ENCODE measurements at regions not wholly inside any gene's neighbourhood (a gene's known extent, or its start where the extent isn't known, plus 50 kb on each side); places are given as distances from the start of the nearest gene placed in this dataset.

GRCh38 chr16:85364323-85365040 lies 248.6 kb upstream of the GSE1 start:
- DNase-seq, result no peak

GRCh38 chr16:85365120-85365519 lies 248.0 kb upstream of the GSE1 start:
- no peak for DNase-seq

GRCh38 chr16:85366031-85366763 lies 246.9 kb upstream of the GSE1 start:
- no peak for DNase-seq

- no peak for DNase-seq
Observed at GRCh38 chr16:85367485-85367884, 245.6 kb upstream of the GSE1 start.

GRCh38 chr16:85369060-85369459 lies 244.1 kb upstream of the GSE1 start:
- no peak for DNase-seq

- DNase-seq, result peak; percentile 53
Observed at GRCh38 chr16:85369741-85370528, 243.2 kb upstream of the GSE1 start.

GRCh38 chr16:85370543-85370880 lies 242.6 kb upstream of the GSE1 start:
- no peak for DNase-seq

- no peak for DNase-seq
Observed at GRCh38 chr16:85370881-85371651, 242.1 kb upstream of the GSE1 start.

GRCh38 chr16:85371948-85372347 lies 241.2 kb upstream of the GSE1 start:
- no peak for DNase-seq

- DNase-seq, result peak; percentile 23
Observed at GRCh38 chr16:85372627-85373372, 240.3 kb upstream of the GSE1 start.

GRCh38 chr16:85373741-85374570 lies 239.2 kb upstream of the GSE1 start:
- no peak for DNase-seq

GRCh38 chr16:85374571-85374872 lies 238.6 kb upstream of the GSE1 start:
- no peak for DNase-seq

GRCh38 chr16:85375282-85375681 lies 237.8 kb upstream of the GSE1 start:
- no peak for DNase-seq

- no peak for DNase-seq
Observed at GRCh38 chr16:85376292-85377095, 236.6 kb upstream of the GSE1 start.

GRCh38 chr16:85377388-85378144 lies 235.6 kb upstream of the GSE1 start:
- no peak for DNase-seq

GRCh38 chr16:85378145-85379040 lies 234.7 kb upstream of the GSE1 start:
- no peak for DNase-seq

GRCh38 chr16:85379041-85380001 lies 233.8 kb upstream of the GSE1 start:
- no peak for DNase-seq

GRCh38 chr16:85380002-85380395 lies 233.1 kb upstream of the GSE1 start:
- no peak for DNase-seq
